Heart right ventricle (tissue), 16 donors: ENCODE measurements at regions not wholly inside any gene's neighbourhood (a gene's known extent, or its start where the extent isn't known, plus 50 kb on each side); places are given as distances from the start of the nearest gene placed in this dataset.
A peak's percentile ranks its signal among the peaks of the same experiment; 100 is the strongest.

Experiments
- ATAC-seq, 8 donors: fragments of 200-7000 bp; cut with Tn5 transposase; one replicate each; pipeline ENCODE4 v1.9.1; 2020; ENCODE audit warnings: mild to moderate bottlenecking in 8 of 8, moderate library complexity in 8 of 8, moderate number of reproducible peaks in 1 of 8
- DNase-seq, 2 donors: peaks; one replicate each; pipeline ENCODE4 v3.0.0-alpha.2; 2020
- H3K27ac ChIP-seq, 10 donors: fragments of 200-600 bp; sonication (generic) in 2 of 10; one replicate each; pipeline versions ENCODE4 v1.5.0 to v1.8.0; 2020 to 2022; ENCODE audit warnings: mild to moderate bottlenecking in 3 of 10
- H3K27me3 ChIP-seq, 7 donors: fragments of 200-600 bp; one replicate each; pipeline ENCODE4 v1.8.0; 2021 to 2022; ENCODE audit warnings: mild to moderate bottlenecking in 2 of 7
- H3K36me3 ChIP-seq, 9 donors: fragments of 200-600 bp; sonication (generic) in 1 of 9; one replicate each; pipeline versions ENCODE4 v1.5.0 to v1.8.0; 2020 to 2022; ENCODE audit warnings: mild to moderate bottlenecking in 2 of 9
- H3K4me1 ChIP-seq, 9 donors: fragments of 200-600 bp; sonication (generic) in 1 of 9; one replicate each; pipeline versions ENCODE4 v1.5.0 to v1.8.0; 2020 to 2022; ENCODE audit warnings: mild to moderate bottlenecking in 4 of 9
- H3K4me3 ChIP-seq, 10 donors: fragments of 200-600 bp; sonication (generic) in 2 of 10; one replicate each; pipeline versions ENCODE4 v1.5.0 to v1.8.0; 2020 to 2022; ENCODE audit warnings: mild to moderate bottlenecking in 7 of 10, moderate library complexity in 2 of 10
- H3K9me3 ChIP-seq, 11 donors: fragments of 200-600 bp in 10 of 11; sonication (generic) in 2 of 11; one replicate each; pipeline versions ENCODE4 v1.5.0 to v1.8.0; 2013 to 2022; ENCODE audit warnings: mild to moderate bottlenecking in 2 of 11, control low read depth in 1 of 11, moderate library complexity in 1 of 11
- CTCF ChIP-seq, 9 donors: fragments of 200-600 bp; sonication (generic) in 2 of 9; IDR thresholded peaks; one replicate each; pipeline versions ENCODE4 v1.5.0 to v1.8.0; 2021 to 2022; ENCODE audit warnings: antibody characterized with exemption in 9 of 9, mild to moderate bottlenecking in 5 of 9, moderate library complexity in 1 of 9
- WGBS, 2 donors: extraction: QIAGEN DNeasy Blood & Tissue Kit; methylation state at CpG; one replicate each; pipeline ENCODE4 v1.1.7; 2013; ENCODE audit warnings: inconsistent platforms in 1 of 2; 5-methylcytosine and 5-hydroxymethylcytosine counted together
- intact Hi-C, 10 donors: fragments of 100-400 bp; cut with DNase I; formaldehyde crosslinking; loops; one replicate each; pipeline versions ENCODE4 v1.11.1 to v1.14.2; 2022
- donor health status: Arrhythmogenic right ventricular cardiomyopathy.
- donor health status: ischemic (EF 13 %, LVEDD 7.1; RV severe dilation, severe dysfunction).
- donor health status: healthy with polysubstance abuse.
- donor health status: DM: no; HTN: yes; CAD: no.
- donor health status: DM: no; HTN: no; CAD: no.
- donor health status: ischemic (EF 25% LVEDD 6.9; RV normal size, moderate dysfunction).
- donor health status: ischemic (EF 25% LVEDD 5.7; RV mildly dilated, moderate dysfunction).
- donor health status: healthy.
- donor health status: DM: yes; HTN: yes; CAD: no.
- donor health status: Ischemic cardiomyopathy.
- donor health status: ischemic (EF 35%, LVEDD 5.7; RV mildly dilated, moderate dysfunction).
- donor health status: nonischemic (EF 11% LVEDD 7.7; RV severe dilation, severe dysfunction).
- donor health status: DM: yes; HTN: yes; CAD: no.
- donor health status: PGD.
- donor health status: ischemic (EF 29% LVEDD 5.4; RV normal size, mild dysfunction).
- donor health status: nonischemic (EF 23%, LVEDD 6.1; RV moderate dilation, normal function).

DNA sequence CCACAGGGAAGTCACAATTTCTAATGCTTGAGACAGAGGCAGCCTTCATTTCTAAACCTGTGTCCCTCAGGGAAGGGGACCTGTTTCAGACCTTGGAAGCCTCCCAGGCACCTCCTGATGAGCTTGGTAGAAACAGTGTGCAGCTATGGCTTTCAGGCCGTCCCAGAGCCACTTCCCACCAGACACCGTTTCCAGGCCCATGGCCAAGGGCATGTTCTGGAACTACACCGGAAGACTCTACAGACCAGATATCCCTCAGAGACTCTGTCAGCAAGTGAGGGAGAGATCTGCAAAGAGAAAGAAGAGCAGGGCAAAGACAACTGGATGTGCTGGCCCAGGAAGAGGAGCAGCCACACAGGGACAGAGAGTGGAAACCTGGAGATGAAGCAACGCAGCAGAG, 82.2 kb upstream of the HSPA9 start:
- intact Hi-C loops, result loop anchor here in 1 of 10 donors (10.0 kb wide), 1 partner anchor 97 kb away; the partner anchor contains the start of gene CTNNA1
- Histone ChIP-seq H3K4me1 (peaks cover 0 to 22% (median 9%) of the 10 kb centered on the region in 9 donors), H3K36me3 (no peaks in the 10 kb centered on the region), H3K27me3 (peaks cover 0 to 82% (median 0%) of the 10 kb centered on the region in 7 donors), H3K9me3 (no peaks in the 10 kb centered on the region), H3K27ac (peak overlapping the region in 6 of 10 donors; percentile 14 to 48 (median 36)), H3K4me3 (no peak overlapping the region)
- ATAC-seq (peak; percentile 36 to 85 (median 65)), DNase-seq (peak; percentile 41 to 44)
- WGBS, 2 donors, result 34 to 36% methylated on average over 4 of the region's 4 CpGs
- no peak for TF ChIP-seq CTCF (IDR thresholded peaks at IDR 0.05)

GRCh38 chr5:138656916-138657315, 81.7 kb upstream of the HSPA9 start:
- DNase-seq (no peak), ATAC-seq (no peak)
- H3K27me3 ChIP-seq, result peaks cover 0 to 85% (median 0%) of the 10 kb centered on the region in 7 donors
- no peaks in the 10 kb centered on the region for H3K9me3 ChIP-seq
- no peak for TF ChIP-seq CTCF (IDR thresholded peaks at IDR 0.05)
- no peak overlapping the region for H3K4me3 ChIP-seq
- intact Hi-C loops, result loop anchor here in 1 of 10 donors (10.0 kb wide), 1 partner anchor 98 kb away; the partner anchor contains the start of gene CTNNA1
- WGBS, 2 donors, result 66 to 74% methylated on average over 4 of the region's 4 CpGs
- peak overlapping the region in 6 of 10 donors; percentile 14 to 48 (median 36) for H3K27ac ChIP-seq
- H3K4me1 ChIP-seq, result peaks cover 0 to 22% (median 9%) of the 10 kb centered on the region in 9 donors
- no peaks in the 10 kb centered on the region for H3K36me3 ChIP-seq

- Histone ChIP-seq H3K36me3 (no peaks in the 10 kb centered on the region), H3K4me3 (no peak overlapping the region), H3K27me3 (peaks cover 0 to 86% (median 0%) of the 10 kb centered on the region in 7 donors), H3K4me1 (peaks cover 0 to 18% (median 9%) of the 10 kb centered on the region in 9 donors), H3K9me3 (no peaks in the 10 kb centered on the region), H3K27ac (peak overlapping the region in 1 of 10 donors; percentile 22)
- intact Hi-C loops, result loop anchor here in 1 of 10 donors (10.0 kb wide), 1 partner anchor 99 kb away; the partner anchor contains the start of gene CTNNA1
- TF ChIP-seq CTCF (IDR thresholded peaks at IDR 0.05), result no peak
- 70 to 71% methylated on average over 6 of the region's 6 CpGs for WGBS, 2 donors
- ATAC-seq (peak in 4 of 8 donors; percentile 47 to 59 (median 52)), DNase-seq (peak in 1 of 2 donors; percentile 61)
Observed at GRCh38 chr5:138655530-138656190, 80.5 kb upstream of the HSPA9 start.

- no peak for TF ChIP-seq CTCF (IDR thresholded peaks at IDR 0.05)
- H3K27ac ChIP-seq, result peak overlapping the region in 1 of 10 donors; percentile 1
- H3K36me3 ChIP-seq, result no peaks in the 10 kb centered on the region
- ATAC-seq, result peak in 1 of 8 donors; percentile 30
- H3K9me3 ChIP-seq, result no peaks in the 10 kb centered on the region
- peaks cover 0 to 18% (median 12%) of the 10 kb centered on the region in 9 donors for H3K4me1 ChIP-seq
- no peak for DNase-seq
- H3K4me3 ChIP-seq, result no peak overlapping the region
- WGBS, 2 donors, result 68 to 81% methylated on average over 8 of the region's 8 CpGs
- intact Hi-C loops, result loop anchor here in 1 of 10 donors (10.0 kb wide), 1 partner anchor 100 kb away; the partner anchor contains the start of gene CTNNA1
- peaks cover 0 to 82% (median 0%) of the 10 kb centered on the region in 7 donors for H3K27me3 ChIP-seq
Observed at GRCh38 chr5:138654281-138654867, 79.2 kb upstream of the HSPA9 start.
